SK-N-DZ (cell line): ENCODE measurements at regions not wholly inside any gene's neighbourhood (a gene's known extent, or its start where the extent isn't known, plus 50 kb on each side); places are given as distances from the start of the nearest gene placed in this dataset.
A peak's percentile ranks its signal among the peaks of the same experiment; 100 is the strongest.

ENCODE experiments used
- DNase-seq: peaks from one replicate; pipeline ENCODE4 v3.0.0-alpha.2; 2015; ENCODE audit warnings: low spot score

DNA sequence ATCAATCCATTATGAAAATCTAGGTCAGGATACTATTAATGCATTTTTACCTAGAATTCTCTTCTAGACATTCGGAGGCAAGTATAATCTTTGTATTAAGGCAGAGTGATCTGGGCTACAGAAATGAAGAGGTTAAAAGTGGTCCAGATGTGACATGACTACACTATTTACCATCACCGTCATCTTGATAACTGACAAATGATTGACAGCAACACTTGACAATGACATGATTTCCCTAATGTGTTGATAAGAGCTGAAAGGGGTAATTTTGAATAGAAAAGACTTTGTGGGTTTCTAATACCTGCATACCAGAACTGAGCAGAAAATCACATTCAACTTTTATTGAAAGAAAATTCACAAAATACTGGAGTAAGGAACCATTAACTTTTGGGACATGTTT lies 718.9 kb upstream of the MAP3K7 start:
- DNase-seq: no peak

DNA sequence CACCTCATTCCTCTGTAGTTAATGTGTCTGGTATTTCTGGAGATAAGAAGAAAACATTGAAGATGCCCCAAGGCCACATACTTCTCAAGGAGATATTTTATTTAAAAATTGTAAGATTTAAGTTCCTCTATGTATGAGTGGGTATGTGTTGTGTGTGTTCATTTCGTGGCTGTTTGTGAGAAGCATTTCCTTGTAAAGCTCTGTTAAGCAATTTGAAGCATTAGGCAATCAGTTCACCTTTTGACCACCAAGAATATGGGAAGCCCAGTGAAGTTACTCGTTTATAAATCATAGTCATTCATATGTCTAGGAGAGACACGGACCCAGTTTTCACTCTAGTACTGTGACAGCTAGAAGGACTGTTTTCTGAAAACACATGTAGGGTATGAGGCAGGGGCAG lies 717.6 kb upstream of the MAP3K7 start:
- no peak for DNase-seq

DNA sequence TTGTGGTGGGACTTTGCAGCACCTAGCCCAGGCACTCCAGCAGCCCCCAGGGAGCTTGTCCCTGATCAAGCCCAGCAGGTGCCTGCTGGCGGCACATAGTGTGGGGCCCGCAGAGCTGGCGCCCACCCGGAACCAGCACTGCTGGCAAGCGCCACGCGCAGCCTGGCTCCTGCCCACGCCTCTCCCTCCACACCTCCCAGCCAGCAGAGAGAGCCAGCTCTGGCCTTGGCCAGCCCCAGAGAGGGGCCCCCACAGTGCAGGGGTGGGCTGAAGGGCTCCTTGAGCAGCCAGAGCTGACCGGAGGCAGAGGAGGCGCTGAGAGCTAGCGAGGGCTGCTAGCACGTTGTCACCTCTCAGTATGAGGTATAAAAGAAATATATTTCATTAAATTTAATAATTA lies 716.5 kb upstream of the MAP3K7 start:
- no peak for DNase-seq

DNA sequence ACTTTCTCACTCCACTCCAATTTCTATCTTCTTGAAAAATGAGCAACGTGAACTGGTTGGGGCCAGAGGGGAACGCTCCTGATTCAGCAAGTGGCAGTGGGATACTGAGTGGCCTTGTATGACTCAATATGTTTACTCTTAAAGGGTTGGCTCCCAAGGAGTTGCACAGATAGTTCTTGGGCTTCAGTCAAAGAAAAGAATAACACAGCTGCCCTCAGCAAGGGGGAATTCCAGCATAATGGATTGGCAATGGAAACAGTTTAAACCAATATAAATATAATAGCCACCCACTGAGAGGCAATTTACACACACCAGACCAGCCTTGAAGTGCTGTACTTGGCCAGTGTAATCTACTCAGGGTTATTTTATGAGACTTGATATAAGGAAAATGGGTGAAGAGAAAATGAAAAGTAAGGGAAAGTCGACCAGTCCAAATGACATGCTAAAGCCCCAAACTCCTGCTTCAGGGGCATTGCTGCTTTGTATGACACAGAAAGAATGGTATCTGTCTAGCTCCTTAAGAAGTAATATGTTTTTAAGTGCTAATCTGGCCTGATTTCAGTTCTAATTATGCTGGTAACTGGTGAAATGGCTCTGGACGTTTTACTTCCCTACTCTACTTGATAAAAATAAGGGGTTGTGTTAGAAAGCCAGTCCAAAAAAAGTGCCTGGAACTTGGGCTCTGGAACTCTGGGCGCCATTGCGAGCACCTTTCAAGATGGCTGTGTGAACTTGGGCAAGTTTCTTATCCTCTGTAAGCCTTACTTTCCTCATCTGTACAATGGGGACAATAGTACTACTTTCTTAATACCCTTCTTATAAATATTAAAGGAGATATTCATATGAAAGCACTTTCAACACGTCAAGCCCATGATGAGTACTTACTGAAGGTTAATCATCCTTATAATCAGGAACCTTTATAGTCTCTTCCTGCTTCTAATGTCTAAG lies 712.9 kb upstream of the MAP3K7 start:
- no peak for DNase-seq

DNA sequence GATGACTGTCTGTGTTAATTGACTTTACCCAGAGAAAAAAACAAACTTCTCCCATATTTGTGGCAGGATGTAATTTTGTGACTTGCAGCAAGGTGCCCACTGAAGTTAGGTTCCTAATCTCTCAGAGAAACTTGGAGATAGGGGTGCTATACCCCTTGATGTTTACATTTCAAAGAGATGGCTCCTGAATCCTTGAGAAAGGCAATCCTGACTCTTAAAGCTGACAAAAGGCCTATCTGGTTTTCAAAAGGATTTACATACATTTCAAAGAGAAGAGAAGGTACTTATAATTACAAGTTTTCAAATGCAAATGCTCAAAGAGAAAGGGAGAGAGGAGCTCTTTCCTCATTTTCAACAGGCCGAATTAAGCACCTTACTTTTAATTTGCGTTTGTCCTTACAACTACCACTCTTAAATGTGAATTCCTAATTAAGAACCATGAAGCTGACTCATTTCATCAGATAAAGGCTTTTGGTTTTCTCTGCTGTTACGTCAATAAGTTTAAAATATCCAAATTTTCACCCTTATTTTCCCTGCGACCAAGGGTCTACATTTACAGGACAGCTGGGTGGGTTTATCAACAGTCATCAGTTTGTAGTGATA lies 711.8 kb upstream of the MAP3K7 start:
- no peak for DNase-seq

DNA sequence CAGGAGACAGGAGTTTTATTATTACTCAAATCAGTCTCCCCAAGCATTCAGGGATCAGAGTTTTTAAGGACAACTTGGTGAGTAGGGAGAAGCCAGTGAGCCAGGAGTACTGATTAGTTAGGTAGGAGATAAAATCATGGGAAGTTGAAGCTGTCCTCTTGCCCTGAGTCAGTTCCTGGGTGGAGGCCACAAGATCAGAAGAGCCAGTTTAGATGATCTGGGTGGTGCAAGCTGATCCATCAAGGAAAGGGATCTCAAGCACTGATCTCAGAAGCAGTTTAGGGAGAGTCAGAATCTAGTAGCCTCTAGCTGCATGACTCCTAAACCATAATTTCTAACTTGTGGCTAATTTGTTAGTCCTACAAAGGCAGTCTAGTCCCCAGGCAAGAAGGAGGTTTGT lies 706.5 kb upstream of the MAP3K7 start:
- DNase-seq: no peak

DNA sequence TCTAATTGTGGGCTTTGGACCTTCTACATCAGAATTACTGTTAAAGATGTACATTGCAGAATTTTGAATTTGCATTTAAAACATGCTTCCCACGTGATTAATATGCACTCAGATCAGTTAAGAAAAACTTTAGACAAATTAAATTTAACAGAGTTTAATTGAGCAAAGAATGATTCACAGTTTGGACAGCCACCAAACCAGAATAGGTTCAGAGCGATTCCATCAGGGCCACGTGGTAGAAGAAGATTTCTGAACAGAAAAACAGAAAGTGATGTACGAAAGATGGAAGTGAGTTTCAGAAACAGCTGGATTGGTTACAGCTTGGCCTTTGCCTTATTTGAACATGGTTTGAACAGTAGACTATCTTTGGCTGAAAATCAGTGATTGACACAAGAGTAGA lies 704.2 kb upstream of the MAP3K7 start:
- DNase-seq: no peak

DNA sequence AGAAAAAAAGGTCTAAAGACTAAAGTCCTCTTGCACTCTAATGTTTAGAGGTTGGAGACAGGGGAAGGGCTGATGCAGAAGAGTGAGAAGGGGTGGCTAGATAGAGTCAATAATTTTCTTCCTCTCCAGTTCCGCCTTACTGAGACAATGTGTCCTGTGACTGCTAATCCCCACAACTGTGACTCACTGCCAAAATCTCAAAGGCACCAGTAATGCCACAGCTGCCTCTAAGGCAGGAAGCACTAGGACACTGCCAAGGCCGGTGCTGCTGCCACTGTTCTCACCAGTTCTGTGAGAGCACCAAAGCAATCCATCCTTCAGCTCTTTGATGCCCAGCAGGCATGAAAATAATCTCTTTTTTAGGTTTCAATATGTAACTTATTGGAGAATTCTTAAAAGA lies 701.9 kb upstream of the MAP3K7 start:
- DNase-seq: no peak

DNA sequence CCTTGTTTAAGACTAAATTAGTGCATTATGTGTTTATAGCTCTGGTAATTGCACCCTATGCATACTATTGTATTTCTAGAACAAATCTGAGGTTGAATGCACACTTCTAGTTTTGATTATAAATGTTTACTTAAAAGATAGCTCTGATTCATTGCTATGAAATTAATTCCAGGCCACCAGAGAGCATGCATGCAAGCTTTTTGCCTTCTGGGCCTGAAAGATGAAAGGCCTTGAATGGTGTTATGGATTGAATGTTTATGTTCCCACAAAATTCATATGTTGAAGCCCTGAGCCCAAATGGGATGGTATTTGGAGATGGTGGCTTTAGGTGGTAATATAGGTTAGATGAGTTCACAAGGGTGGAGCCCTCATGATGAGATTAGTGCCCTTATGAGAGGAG lies 695.0 kb upstream of the MAP3K7 start:
- no peak for DNase-seq

DNA sequence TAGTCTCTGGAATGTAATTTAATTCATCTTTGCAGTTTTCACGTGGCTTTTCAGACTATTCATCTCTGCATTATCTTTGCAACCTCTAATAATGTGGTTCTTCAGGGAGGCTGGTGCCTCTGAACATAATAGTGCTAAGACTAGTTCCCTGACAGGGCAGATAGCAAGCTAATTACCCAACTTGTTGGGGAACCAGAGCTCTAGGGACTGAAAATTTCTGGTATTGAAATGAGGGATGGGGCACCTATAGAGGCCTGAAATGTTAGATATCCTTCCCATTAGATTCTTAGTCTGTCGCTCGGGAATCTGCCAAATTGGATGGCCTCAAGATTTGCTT lies 693.6 kb upstream of the MAP3K7 start:
- DNase-seq: no peak

DNA sequence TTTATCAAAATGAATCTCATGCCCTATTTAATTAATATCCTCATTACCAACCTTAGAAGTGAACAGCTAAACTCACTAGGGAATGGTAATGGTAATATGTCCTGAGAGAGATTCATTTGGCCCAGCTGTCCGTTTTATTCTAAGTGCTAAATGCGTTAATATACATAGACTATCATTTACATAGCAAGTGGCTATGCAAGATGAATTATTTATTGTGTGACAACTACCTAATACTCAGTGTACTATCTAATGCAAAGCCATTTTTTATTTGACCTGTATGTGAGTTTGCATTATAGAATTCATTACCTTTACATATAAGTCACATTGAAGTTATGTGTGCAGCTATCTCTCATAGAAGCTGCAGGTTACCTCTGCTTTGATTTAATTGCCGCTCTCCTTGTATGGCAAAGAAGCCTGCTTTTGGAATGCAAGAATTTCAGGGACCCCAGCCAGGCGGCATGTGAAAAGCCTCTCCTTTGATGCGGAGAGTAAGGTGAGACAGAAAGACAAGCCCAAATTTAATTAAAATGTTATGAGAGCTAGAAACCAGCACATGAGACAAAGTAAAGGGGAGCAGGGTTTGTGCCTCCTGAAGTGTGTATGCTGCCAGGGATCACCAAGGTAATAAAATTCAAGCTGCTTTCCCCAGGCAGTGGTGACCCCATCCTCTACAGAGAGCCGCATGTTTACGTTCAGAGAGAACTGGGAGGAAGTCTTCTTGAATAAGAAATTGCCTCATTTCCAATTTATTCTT lies 693.0 kb upstream of the MAP3K7 start:
- DNase-seq: no peak

DNA sequence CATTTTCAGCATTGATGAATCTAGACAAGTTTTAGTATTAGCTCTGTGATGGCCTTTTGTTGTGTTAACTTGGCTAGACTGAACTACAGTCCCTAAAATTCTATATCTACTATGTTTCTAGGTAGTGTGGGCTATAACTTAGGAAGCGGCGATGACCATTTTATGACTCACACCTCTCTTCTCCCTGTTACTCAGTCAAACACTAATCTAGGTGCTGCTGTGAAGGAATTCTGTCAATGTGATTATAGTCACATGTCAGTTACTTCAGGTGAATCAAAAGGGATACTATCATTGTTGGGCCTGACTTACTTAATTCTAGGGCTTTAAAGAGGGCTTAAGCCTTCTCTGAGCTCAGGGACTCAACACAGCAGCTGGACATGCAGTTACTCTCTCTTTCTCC lies 691.5 kb upstream of the MAP3K7 start:
- DNase-seq: no peak

DNA sequence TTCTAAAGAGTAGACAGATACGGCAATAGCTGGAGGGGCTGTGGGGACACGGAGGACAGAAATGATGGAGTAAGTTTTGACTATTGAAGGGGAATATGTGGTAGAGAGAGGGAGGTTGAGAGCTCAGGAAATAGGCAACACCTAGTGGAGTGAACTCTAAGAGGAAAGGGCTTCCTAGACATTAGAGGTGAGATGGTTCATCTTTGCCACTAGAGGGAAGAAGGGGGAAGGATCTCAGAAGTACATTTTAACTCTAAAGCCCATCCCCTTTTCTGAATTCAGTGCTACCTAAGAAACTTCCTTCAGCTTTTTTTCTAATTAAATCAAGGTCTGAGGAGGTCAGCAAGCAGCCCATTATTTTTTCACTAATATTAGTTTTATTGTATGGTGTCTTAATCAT lies 689.4 kb upstream of the MAP3K7 start:
- DNase-seq: peak; percentile 53

DNA sequence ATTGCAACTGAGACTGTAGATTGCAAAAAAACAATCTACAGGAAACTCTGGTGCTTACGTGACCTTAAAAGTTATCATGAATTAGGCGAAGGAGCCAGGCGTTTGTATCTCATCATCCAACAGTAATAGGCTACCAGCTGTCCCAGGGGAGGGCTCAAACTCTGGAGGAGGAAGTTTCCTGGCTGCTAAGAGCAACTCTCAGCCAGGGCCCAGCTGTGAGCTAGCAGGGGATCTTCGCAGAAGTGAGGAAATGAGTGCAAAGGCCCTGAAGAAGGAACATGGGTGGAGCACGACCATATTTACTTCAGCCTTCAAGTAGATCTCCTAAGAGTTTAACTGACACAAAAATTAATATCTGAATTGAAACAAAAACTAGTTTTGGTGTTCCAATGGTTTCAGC lies 686.9 kb upstream of the MAP3K7 start:
- peak; percentile 14 for DNase-seq

DNA sequence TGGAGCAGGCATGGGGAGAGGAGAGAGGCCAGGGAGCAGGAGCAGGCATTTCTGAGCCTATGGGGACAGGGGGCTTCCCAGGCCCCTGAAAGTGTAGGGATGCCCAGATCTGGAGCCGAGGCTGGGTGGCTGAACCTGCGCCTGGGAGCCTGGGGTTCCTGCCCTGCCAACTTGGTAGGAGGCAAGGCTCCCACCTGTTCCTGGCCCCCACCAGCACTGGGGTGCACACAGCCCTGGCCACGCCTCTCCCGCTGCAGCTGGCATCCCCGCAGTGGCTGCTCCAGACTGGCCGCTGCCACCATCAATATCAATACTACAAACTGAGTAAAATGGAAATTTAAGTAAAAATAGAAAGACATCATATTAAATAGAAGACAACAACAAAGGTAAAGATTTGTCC lies 684.9 kb upstream of the MAP3K7 start:
- no peak for DNase-seq

DNA sequence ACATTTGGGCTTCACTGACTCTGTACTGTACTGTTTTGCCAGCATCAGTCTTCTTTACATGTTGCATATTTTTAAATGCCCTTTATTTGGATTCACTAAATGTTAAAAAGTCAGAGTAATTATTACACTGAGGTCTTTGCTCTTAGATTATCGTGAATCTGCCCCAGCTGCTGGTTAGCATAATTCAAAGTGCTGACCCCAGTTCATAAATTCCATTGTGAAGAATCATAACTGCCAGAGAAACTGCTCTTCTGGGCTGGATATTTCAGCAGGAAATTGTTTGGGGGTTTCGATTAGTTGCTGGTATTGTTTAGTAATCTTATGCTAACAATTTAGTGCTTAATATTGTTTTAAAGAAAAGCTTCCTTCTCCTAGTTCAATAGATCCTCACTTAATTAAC lies 682.1 kb upstream of the MAP3K7 start:
- no peak for DNase-seq

DNA sequence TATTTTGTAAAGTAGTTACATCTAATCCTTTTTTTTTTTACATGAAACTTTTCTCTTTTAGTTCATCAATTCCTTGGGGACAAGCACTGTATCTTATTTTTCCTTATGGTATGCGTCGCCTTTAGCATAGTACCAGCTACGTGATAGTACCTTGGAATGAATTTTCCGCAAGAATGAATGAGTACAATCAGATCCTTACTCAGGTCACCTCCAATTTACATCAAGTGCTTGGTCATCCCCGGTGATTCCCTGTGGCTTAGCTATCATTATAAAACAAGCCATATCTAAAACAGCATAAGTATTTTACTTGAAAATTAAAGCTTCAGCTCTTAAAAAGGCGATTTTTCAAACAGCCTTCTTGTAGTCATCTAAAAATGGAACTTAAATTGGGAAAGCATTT lies 680.4 kb upstream of the MAP3K7 start:
- no peak for DNase-seq

DNA sequence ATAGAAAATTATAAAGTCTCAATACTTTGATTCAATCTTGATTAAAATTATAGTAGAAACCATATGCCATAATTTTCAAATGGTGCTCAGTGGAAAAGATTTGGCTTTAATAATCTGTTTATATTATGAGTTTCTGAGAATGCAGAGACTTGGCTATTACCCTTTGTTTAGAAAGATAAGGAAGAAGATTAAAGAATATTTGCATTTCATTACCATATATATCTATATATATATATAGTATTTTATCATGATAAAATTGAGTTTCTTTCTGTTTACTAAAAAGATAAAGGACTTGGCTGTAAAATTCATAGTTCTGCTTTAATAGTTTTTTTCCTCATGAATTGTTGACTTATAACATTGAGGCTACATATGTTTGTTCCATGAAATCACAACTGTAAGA lies 679.3 kb upstream of the MAP3K7 start:
- DNase-seq: no peak

DNA sequence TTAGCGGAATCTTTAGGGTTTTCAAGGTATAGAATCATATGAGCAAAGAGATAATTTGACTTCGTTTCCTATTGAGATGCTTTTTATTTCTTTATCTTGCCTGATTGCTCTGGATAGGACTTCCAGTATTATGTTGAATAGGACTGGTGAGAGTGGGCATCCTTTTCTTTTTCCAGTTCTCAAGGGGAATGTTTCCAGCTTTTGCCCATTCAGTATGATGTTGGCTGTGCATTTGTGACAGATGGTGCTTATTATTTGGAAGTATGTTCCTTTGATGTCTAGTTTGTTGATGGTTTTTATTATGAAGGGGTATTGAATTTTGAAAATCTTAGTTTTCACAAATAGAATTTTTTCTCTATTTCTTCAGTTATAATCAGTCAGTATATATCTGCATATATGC lies 656.6 kb upstream of the MAP3K7 start:
- DNase-seq: no peak

DNA sequence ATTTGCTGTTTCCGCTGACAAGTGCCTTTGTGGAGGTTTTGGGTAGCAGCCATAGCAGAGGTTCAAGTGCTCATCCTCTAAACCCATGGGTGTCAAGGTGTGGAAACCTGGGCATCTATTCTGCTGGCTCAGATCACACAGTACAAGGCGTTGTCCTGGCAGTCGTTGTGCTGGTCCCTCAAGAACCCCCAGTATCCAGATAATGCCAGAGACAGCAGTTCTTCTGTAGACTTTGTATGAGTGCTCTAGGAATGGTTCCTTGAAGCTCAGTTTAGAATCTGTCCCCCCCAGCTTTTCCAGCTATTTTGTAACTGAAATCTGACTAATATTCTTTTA lies 655.7 kb upstream of the MAP3K7 start:
- no peak for DNase-seq

DNA sequence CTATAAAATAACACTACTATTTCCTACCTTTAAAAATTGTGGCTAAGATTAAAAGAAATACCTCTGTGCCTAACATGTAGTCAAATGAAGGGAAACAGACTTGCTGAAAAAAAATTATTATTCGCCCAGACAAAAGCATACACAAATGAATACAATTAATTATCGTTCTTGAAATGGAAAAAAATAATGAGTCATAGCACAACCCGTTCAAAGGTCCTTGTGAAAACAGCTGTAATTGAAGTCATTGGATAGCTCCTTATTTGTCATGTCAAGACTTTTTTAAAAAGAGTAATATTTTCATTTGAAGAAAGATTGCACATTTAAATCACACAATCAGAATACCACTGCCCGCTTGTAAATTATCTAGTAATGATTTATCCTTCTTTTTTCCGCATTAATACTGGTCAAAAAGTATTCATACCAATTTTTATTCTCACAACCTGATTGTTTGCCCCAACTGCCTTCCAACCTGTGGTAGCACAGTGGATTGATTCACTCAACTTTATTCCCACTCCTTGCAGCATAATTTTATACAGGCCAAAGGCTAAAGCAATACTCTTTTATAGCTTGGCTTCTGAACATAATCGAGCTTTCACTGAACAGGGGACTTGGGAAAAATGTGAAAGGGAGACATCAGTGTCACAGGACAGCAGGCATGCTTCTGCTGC lies 655.2 kb upstream of the MAP3K7 start:
- DNase-seq: no peak

DNA sequence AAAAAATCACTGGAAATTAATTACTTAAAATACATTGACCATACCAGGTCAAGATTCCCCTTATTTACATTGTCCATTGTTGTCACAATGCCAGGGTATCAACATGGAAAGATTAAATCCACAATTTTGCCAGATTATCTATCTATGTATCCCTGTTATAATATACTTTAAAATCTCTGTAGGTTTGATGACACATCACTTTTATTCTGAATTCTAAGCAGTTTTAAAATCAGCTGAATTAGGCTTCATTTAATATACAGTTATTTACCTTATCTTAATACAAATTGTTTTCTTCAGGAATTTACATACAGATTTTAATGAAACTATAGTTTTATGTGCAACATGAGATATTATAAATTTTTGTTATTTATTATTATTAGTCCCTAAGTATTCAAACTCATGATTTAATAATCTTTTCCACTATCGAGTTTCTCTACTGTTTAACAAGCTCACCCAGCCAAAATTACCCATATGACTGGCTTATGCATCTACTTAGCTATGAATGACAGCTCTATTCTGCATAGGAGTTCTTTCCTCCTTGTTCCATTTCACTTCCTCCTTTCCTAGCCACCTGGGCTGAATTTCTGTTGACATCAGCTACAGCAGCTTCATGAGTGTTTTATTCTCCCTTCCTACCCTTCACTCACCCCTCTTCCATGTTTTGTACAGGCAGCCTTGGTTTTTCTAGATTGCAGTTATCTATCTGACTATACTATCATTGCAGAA lies 654.2 kb upstream of the MAP3K7 start:
- DNase-seq: no peak
